ENCODE measurements at regions not wholly inside any gene's neighbourhood (a gene's known extent, or its start where the extent isn't known, plus 50 kb on each side); places are given as distances from the start of the nearest gene placed in this dataset.
"Not testable (repeated sequence)": the region's sequence is repeated elsewhere in the genome, so short reads cannot be mapped to it uniquely, and the experiment has no call there.

DNA sequence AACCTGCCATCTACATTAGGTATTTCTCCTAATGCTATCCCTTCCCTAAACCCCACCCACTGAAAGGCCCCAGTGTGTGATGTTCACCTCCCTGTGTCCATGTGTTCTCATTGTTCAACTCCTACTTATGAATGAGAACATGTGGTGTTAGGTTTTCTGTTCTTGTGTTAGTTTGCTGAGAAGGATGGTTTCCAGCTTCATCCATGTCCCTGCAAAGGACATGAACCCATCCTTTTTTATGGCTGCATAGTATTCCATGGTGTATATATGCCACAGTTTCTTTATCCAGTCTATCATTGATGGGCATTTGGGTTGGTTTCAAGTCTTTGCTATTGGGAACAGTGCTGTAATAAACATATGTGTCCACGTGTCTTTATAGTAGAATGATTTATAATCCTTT lies 149.2 kb downstream of the PCDH7 start:
- not testable (repeated sequence) for H3K4me1 ChIP-seq (ENCODE audit: insufficient read depth, low read length); H3K9ac ChIP-seq (ENCODE audit: low read depth, low read length); H3K9me3 ChIP-seq (ENCODE audit: control insufficient read depth, insufficient read depth, low read length); H3K36me3 ChIP-seq (ENCODE audit: insufficient read depth, low read length)

DNA sequence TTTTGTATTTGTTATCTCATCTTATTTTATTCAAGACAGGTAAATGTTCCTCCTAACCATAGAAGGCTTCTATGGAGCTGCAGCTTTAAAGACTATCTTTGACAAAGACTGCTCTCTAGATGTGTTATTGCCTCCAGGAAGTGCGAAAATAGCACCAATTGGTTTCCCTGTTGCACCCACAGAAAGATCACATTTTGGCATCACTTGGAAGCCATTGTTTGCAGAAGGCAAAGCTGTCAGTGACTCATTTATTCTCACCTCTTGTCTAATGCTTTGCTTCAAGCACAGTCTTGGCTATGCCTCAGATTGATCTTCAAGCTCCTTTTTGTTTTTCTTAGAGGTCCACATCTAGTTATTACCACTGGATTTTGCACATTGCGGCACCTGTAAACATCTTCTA lies 150.3 kb downstream of the PCDH7 start:
- Histone ChIP-seq H3K4me1 (ENCODE audit: insufficient read depth, low read length) (no peaks in the 10 kb centered on the region; the same call in 1 of the 2 replicates), H3K36me3 (ENCODE audit: insufficient read depth, low read length) (no peaks in the 10 kb centered on the region), H3K9me3 (ENCODE audit: control insufficient read depth, insufficient read depth, low read length) (no peaks in the 10 kb centered on the region), H3K9ac (ENCODE audit: low read depth, low read length) (no peak overlapping the region)

DNA sequence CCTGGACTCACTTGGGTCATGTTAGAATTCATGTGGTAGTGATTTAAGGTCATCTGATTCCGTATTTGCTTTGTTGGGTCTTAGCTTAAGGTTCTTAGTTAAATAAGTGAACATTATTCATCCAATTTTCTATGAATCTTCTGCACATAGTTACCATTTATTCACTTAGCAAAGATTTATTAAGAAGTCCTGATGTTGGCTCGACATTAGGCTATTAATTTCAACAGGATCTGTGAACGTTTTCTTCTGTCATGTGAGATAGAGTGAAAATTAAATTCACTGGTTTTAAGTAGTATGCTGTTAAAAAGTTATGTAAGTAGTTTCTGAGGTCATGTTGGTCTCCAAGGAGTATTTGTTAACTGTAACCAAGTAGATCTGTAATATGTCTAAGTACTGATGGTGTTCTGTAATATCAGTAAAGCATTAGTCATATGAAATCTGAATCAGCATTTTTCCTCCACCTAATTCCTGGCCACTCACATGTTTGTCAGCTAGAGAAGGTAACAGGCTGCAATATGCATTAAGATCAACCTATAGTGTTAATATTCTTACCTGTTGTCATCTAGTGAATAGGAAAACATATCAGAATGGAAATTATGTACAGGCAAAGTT lies 155.6 kb downstream of the PCDH7 start:
- Histone ChIP-seq H3K9me3 (ENCODE audit: control insufficient read depth, insufficient read depth, low read length) (no peaks in the 10 kb centered on the region), H3K9ac (ENCODE audit: low read depth, low read length) (no peak overlapping the region)

DNA sequence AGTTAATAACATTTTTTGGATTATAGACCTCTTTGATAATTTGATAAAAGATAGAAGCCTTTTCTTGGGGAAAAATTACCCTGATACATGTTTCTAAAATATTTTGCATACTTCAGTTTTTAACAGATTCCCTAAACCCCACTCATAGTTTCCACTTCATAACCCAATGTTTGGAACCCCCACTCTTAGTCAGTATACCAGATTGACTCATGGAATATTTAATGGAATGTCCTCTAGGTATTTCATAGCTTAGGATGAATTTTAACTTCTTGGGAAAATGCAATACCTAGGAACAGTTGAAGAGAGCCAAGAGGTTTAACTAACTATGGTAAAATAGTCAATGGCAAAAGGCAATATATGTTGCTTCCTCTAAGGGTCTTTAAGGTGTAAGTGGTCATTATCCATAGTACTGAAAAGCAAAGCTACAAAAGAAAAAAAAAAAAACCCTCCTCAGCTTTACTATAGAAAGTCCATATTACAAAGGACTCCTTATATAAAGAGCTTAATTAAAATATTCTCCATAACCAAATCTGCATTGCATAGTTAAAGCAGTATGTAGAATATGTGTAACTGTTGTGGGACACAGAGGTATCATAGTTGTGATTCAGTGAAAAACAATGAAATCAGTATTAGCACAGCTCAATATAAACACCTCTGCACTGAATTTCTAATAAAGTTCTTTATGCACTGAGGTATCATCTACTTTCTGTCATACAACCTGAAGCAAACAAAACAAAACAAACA lies 159.9 kb downstream of the PCDH7 start:
- no peak overlapping the region for H3K9ac ChIP-seq (ENCODE audit: low read depth, low read length)
- no peaks in the 10 kb centered on the region for H3K9me3 ChIP-seq (ENCODE audit: control insufficient read depth, insufficient read depth, low read length)
- no peaks in the 10 kb centered on the region for H3K36me3 ChIP-seq (ENCODE audit: insufficient read depth, low read length)
- H3K4me1 ChIP-seq (ENCODE audit: insufficient read depth, low read length) = peaks cover 4% of the 10 kb centered on the region; the same call in 1 of the 2 replicates

More for the DNA sequence above, 155.6 kb downstream of the PCDH7 start:
- Histone ChIP-seq H3K4me1 (ENCODE audit: insufficient read depth, low read length) (peaks cover 4% of the 10 kb centered on the region; the same call in 1 of the 2 replicates), H3K36me3 (ENCODE audit: insufficient read depth, low read length) (no peaks in the 10 kb centered on the region)

DNA sequence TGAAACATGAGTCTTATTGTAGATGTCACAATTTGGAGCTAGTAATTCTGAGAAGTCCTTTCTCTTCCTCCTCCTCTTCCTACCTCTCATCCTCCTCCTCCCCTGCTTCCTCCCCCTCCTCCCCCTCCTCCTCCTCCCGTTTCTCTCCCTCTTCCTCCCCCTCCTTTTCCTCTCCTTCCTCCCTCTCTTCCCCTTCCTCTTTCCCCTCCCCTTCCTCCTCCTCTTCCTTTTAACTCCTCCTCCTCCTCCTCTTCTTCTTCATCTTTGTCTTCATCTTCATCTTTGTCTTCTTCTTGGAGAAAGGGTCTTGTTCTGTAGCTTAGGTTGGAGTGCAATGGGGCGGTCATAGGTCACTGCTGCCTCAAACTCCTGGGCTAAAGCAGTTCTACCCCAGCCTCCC lies 161.8 kb downstream of the PCDH7 start:
- Histone ChIP-seq H3K9ac (ENCODE audit: low read depth, low read length) (no peak overlapping the region), H3K4me1 (ENCODE audit: insufficient read depth, low read length) (peaks cover 4% of the 10 kb centered on the region; the same call in 1 of the 2 replicates), H3K9me3 (ENCODE audit: control insufficient read depth, insufficient read depth, low read length) (no peaks in the 10 kb centered on the region), H3K36me3 (ENCODE audit: insufficient read depth, low read length) (no peaks in the 10 kb centered on the region)

DNA sequence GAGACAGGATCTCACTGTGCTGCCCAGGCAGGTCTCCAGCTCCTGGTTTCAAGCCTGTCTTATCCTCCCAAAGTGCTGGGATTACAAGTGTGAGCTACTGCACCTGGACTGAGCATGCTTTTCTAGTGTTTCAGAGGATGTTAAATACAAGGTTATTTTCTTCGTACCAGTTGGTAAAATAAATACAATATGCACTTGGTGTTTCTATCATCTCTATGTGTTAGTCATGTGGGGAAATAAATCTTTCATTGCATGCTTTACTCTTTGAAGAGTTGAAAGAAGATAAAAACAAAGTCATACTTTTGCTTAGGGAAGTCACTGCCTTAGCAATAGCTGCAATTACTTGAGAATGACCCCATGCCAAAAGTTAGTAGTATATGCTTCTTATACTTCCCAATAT lies 162.3 kb downstream of the PCDH7 start:
- peaks cover 4% of the 10 kb centered on the region; the same call in 1 of the 2 replicates for H3K4me1 ChIP-seq (ENCODE audit: insufficient read depth, low read length)

DNA sequence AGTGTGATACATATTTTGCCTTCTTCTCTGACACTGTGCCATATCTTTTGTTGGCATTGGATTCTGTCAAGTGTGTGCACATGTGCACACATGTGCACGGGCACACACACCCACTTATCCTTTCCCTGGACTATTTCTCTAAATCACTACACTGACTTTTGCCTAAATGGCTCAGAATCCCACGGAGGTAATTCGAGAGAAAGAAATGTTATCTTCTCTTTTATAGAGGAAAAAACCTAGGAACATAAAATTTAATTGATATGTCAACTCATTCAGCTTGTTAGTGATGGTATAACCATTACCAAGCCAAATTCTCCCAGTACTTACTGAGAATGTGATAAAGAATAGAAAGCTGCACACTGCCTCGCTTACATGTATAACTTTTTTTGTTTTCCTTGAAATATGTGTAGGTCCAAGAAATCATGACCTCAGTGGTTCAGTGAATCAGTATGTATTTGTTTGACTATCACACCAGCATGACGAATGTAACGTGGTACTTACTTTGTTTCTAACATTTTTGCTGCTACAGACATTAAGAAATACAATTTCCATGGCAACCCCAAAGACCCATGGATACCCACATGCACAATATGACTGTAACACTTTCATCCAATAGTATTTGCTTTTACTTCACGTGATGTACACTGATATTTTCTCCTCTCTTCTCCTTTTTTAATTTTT lies 163.0 kb downstream of the PCDH7 start:
- Histone ChIP-seq H3K36me3 (ENCODE audit: insufficient read depth, low read length) (no peaks in the 10 kb centered on the region), H3K9ac (ENCODE audit: low read depth, low read length) (no peak overlapping the region), H3K4me1 (ENCODE audit: insufficient read depth, low read length) (peaks cover 2% of the 10 kb centered on the region; the same call in 1 of the 2 replicates), H3K9me3 (ENCODE audit: control insufficient read depth, insufficient read depth, low read length) (no peaks in the 10 kb centered on the region)

More for the DNA sequence above, 162.3 kb downstream of the PCDH7 start:
- H3K9me3 ChIP-seq (ENCODE audit: control insufficient read depth, insufficient read depth, low read length) = no peaks in the 10 kb centered on the region
- H3K36me3 ChIP-seq (ENCODE audit: insufficient read depth, low read length) = no peaks in the 10 kb centered on the region
- no peak overlapping the region for H3K9ac ChIP-seq (ENCODE audit: low read depth, low read length)

DNA sequence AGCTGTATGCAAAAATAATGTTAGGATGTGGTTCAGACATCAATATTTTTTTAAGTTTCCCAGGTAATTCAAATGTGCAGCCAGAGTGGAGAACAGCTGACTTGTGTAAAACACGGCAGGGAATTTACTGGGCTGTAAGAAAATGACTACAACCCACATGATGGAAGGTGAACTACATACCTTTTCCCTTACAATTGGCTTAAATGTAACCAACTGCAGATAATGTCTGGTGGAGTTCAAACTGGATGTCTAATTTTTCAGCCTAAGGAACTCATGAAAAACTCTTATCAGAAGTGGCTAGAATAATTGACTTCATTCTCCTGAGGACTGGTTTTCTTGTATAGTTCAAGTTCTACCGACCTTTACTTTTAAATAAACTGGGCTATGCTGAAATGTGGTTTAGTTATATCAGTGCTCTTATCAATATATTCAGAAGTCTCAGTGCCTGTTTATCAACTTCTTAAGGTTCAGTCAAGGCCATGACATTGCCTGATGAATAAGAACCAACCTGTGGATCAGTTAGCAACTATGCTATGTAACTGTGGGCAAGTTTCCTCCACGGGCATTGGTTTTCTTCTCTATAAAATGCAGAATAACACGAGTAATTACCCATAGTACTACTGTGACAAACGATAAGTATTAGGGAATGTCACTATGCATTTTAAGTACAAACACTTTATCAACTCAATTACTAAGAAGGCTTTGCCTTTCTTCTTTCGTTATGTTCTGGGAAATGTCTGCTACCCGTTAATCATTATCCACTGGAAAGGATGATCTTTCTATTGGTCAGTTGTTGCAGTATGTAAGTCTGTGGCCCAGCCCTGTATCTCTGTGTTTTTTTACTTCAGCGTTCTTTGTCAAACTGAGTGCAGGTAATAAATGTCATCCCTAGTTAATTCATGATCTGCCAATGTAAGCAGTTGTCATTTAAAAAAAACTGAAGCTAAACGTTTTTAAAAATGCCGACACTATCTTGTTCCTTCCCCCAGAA lies 181.6 kb downstream of the PCDH7 start:
- H3K9ac ChIP-seq (ENCODE audit: low read depth, low read length) = no peak overlapping the region
- no peaks in the 10 kb centered on the region for H3K36me3 ChIP-seq (ENCODE audit: insufficient read depth, low read length)
- peaks cover 10% of the 10 kb centered on the region; the same call in 1 of the 2 replicates for H3K9me3 ChIP-seq (ENCODE audit: control insufficient read depth, insufficient read depth, low read length)
- H3K4me1 ChIP-seq (ENCODE audit: insufficient read depth, low read length) = peaks cover 5% of the 10 kb centered on the region; the same call in 1 of the 2 replicates

DNA sequence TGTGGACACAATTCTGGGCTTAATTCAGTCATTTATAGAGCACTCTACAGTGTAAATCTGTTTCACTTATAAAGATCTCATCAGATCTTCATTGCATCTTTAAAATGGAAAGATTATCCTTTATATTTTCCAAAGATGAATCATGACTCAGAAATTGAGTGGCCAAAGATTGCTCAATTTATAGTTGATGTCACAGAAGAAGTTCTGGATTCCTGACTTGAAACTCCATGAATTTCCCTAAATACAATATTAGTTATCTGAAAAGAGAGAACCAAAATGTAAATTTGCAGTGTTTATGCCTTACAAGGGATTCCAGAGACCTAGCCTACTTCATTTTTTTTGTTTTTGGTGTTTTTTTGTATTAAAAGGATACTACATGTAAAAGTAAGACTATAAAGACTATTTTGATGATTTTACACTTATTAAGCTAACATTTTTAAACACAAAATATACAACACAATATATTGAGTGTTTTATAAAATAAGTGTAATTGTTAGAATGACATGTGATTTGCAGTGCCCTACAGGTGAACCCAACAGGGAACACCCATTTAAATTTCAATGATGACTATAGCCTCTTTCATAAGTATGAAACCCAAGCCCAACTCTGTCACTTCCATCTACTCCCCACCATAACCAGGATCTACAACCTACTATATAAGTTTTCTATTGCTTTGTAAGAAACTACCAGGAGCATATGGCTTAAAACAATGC lies 183.5 kb downstream of the PCDH7 start:
- Histone ChIP-seq H3K9ac (ENCODE audit: low read depth, low read length) (no peak overlapping the region), H3K9me3 (ENCODE audit: control insufficient read depth, insufficient read depth, low read length) (peaks cover 10% of the 10 kb centered on the region; the same call in 1 of the 2 replicates), H3K36me3 (ENCODE audit: insufficient read depth, low read length) (no peaks in the 10 kb centered on the region), H3K4me1 (ENCODE audit: insufficient read depth, low read length) (peaks cover 5% of the 10 kb centered on the region; the same call in 1 of the 2 replicates)

DNA sequence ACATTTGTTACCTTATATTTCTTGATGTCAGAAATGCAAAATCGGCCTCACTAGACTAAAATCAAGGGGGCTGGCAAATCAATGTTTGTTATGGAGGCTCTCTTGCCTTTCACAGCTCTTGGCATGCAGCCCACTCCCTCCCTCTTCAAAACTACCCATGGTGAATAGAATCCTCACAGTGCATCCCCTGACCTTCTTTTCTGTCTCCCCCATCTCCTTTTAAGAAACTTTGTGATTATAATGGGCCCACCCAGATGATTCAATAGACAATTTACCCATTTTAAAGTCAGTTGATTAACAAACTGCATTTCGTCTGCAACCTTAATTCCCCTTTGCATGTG lies 184.0 kb downstream of the PCDH7 start:
- H3K9me3 ChIP-seq (ENCODE audit: control insufficient read depth, insufficient read depth, low read length) = peaks cover 8% of the 10 kb centered on the region; the same call in 1 of the 2 replicates
- H3K9ac ChIP-seq (ENCODE audit: low read depth, low read length) = no peak overlapping the region
- no peaks in the 10 kb centered on the region for H3K36me3 ChIP-seq (ENCODE audit: insufficient read depth, low read length)
- H3K4me1 ChIP-seq (ENCODE audit: insufficient read depth, low read length) = peaks cover 5% of the 10 kb centered on the region; the same call in 1 of the 2 replicates

DNA sequence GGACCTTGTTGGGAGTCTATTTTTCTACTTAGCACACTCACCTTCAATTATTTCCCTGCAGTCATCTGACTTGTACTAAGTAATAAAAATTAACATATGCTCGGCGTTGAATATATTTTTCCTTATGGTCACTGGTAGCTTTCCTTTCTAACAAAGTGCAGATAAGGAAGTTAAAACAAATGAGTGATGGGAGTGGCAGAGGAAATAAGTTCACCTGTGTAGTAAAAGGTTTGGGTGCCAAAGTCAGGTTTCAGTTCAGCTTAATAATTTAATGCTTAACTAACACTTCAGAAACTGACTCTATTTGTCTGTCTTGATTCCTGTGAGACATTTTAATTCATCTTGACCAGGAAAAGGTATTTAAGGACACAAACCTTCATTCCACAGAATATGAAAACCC lies 184.4 kb downstream of the PCDH7 start:
- H3K9ac ChIP-seq (ENCODE audit: low read depth, low read length) = no peak overlapping the region
- peaks cover 5% of the 10 kb centered on the region; the same call in 1 of the 2 replicates for H3K4me1 ChIP-seq (ENCODE audit: insufficient read depth, low read length)
- H3K9me3 ChIP-seq (ENCODE audit: control insufficient read depth, insufficient read depth, low read length) = peaks cover 8% of the 10 kb centered on the region; the same call in 1 of the 2 replicates
- H3K36me3 ChIP-seq (ENCODE audit: insufficient read depth, low read length) = no peaks in the 10 kb centered on the region

DNA sequence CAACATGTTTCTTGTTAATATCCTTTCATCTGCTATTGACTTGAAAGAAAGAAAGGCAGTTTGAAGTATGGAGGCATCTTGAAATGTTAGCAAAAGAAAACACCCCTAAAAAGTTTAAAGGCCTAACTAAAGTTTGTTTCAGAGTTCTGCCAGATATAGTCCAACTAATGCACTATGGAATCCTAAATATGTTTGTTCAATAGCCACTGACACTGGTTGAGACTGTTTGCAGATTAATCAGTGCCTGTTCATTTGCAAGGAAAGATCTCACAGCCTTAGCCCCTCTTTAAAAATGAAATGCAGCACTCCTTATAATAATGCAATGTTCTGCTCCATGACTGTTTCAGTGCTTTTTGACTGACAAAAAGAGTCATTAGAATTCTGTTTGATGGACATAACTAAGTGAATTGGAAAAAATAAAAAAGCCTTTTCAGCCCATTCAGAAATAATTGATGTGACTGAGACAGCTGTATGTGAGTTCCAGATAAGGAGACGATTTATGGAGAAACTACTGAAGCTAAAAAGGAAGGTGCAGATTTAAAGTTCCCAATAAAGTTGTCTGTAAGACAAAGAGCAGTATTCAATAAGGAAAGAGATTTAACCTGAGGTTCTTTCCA lies 192.0 kb downstream of the PCDH7 start:
- Histone ChIP-seq H3K4me1 (ENCODE audit: insufficient read depth, low read length) (peaks cover 12% of the 10 kb centered on the region; the same call in 1 of the 2 replicates), H3K9me3 (ENCODE audit: control insufficient read depth, insufficient read depth, low read length) (no peaks in the 10 kb centered on the region), H3K36me3 (ENCODE audit: insufficient read depth, low read length) (no peaks in the 10 kb centered on the region), H3K9ac (ENCODE audit: low read depth, low read length) (no peak overlapping the region)

All from ES-I3 (cell line).